ENCODE measurements at regions not wholly inside any gene's neighbourhood (a gene's known extent, or its start where the extent isn't known, plus 50 kb on each side); places are given as distances from the start of the nearest gene placed in this dataset.

GRCh38 chr2:9749546-9750223, 93.6 kb upstream of the TAF1B start:
- H3K36me3 ChIP-seq (replicated peaks in 1 of 2; ENCODE audit: control insufficient read depth in 1 of 2, insufficient read depth in 2 of 2, low read length in 2 of 2) = no peaks in the 10 kb centered on the region
- H3K9ac ChIP-seq (ENCODE audit: insufficient read depth, low read length, poor library complexity, severe bottlenecking) = no peak overlapping the region
- no peak for DNase-seq
- H3K4me2 ChIP-seq (replicated peaks; ENCODE audit: extremely low read depth, low read length, poor library complexity, severe bottlenecking) = no peak overlapping the region
- H3K27ac Mint-ChIP-seq = no peak overlapping the region
- WGBS (ENCODE audit: insufficient coverage) = 85% methylated on average over 9 of the region's 9 CpGs
- H3K4me3 Mint-ChIP-seq = no peak overlapping the region
- intact Hi-C loops (cut with micrococcal nuclease) = loop anchor here in 1 of 2 donors (5.0 kb wide), 3 partner anchors 47 to 117 kb away; partner anchors contain the start of gene YWHAQ
- H3K27me3 Mint-ChIP-seq (ENCODE audit: low read depth in 3 of 3) = peaks cover 6 to 28% (median 10%) of the 10 kb centered on the region in 3 donors
- no peaks in the 10 kb centered on the region for H3K9me3 ChIP-seq (replicated peaks in 1 of 2; ENCODE audit: control insufficient read depth in 1 of 2, insufficient read depth in 1 of 2, low read length in 2 of 2)
- peaks cover 0 to 8% of the 10 kb centered on the region in 2 donors for H3K27me3 ChIP-seq (ENCODE audit: control insufficient read depth in 2 of 2, insufficient read depth in 2 of 2, low read length in 2 of 2)
- no peak overlapping the region for H3K4me3 ChIP-seq (replicated peaks in 1 of 3; ENCODE audit: low read depth in 2 of 3, low read length in 3 of 3)
- no peak overlapping the region for H2AFZ ChIP-seq (ENCODE audit: insufficient read depth, low read depth, low read length, poor library complexity, severe bottlenecking)
- H3K9me3 Mint-ChIP-seq = peaks cover 0 to 3% (median 0%) of the 10 kb centered on the region in 7 donors
- H4K20me1 ChIP-seq (ENCODE audit: insufficient read depth, low read length) = no peaks in the 10 kb centered on the region
- no peak for TF ChIP-seq CTCF (IDR thresholded peaks at IDR 0.05)
- peaks cover 30 to 34% of the 10 kb centered on the region in 2 donors for H3K4me1 ChIP-seq (ENCODE audit: control insufficient read depth in 1 of 2, insufficient read depth in 2 of 2, low read length in 2 of 2)
- peaks cover 34% of the 10 kb centered on the region for H3K4me1 Mint-ChIP-seq
- no peaks in the 10 kb centered on the region for H3K79me2 ChIP-seq (ENCODE audit: insufficient read depth, low read length)
- peaks cover 0 to 4% of the 10 kb centered on the region in 2 donors for H3K36me3 Mint-ChIP-seq
- no peak overlapping the region for H3K27ac ChIP-seq (ENCODE audit: low read depth in 1 of 2, low read length in 2 of 2)

- H3K36me3 ChIP-seq (replicated peaks in 1 of 2; ENCODE audit: control insufficient read depth in 1 of 2, insufficient read depth in 2 of 2, low read length in 2 of 2) = no peaks in the 10 kb centered on the region
- no peak overlapping the region for H3K4me3 Mint-ChIP-seq
- H2AFZ ChIP-seq (ENCODE audit: insufficient read depth, low read depth, low read length, poor library complexity, severe bottlenecking) = no peak overlapping the region
- H3K27ac Mint-ChIP-seq = no peak overlapping the region
- no peak for TF ChIP-seq CTCF (IDR thresholded peaks at IDR 0.05)
- H3K4me1 ChIP-seq (ENCODE audit: control insufficient read depth in 1 of 2, insufficient read depth in 2 of 2, low read length in 2 of 2) = peaks cover 36 to 40% of the 10 kb centered on the region in 2 donors
- no peaks in the 10 kb centered on the region for H3K79me2 ChIP-seq (ENCODE audit: insufficient read depth, low read length)
- H4K20me1 ChIP-seq (ENCODE audit: insufficient read depth, low read length) = no peaks in the 10 kb centered on the region
- peaks cover 0 to 17% of the 10 kb centered on the region in 2 donors for H3K27me3 ChIP-seq (ENCODE audit: control insufficient read depth in 2 of 2, insufficient read depth in 2 of 2, low read length in 2 of 2)
- H3K4me2 ChIP-seq (replicated peaks; ENCODE audit: extremely low read depth, low read length, poor library complexity, severe bottlenecking) = no peak overlapping the region
- H3K9me3 ChIP-seq (replicated peaks in 1 of 2; ENCODE audit: control insufficient read depth in 1 of 2, insufficient read depth in 1 of 2, low read length in 2 of 2) = no peaks in the 10 kb centered on the region
- intact Hi-C loops (cut with micrococcal nuclease) = loop anchor here in 1 of 2 donors (5.0 kb wide), 3 partner anchors 47 to 118 kb away; partner anchors contain the start of gene YWHAQ
- WGBS (ENCODE audit: insufficient coverage) = 86% methylated on average over 5 of the region's 9 CpGs
- peaks cover 13 to 36% (median 18%) of the 10 kb centered on the region in 3 donors for H3K27me3 Mint-ChIP-seq (ENCODE audit: low read depth in 3 of 3)
- H3K9me3 Mint-ChIP-seq = peaks cover 0 to 3% (median 1%) of the 10 kb centered on the region in 7 donors
- no peak for DNase-seq
- peaks cover 42% of the 10 kb centered on the region for H3K4me1 Mint-ChIP-seq
- H3K9ac ChIP-seq (ENCODE audit: insufficient read depth, low read length, poor library complexity, severe bottlenecking) = no peak overlapping the region
- H3K36me3 Mint-ChIP-seq = peaks cover 0 to 8% of the 10 kb centered on the region in 2 donors
- no peak overlapping the region for H3K27ac ChIP-seq (ENCODE audit: low read depth in 1 of 2, low read length in 2 of 2)
- H3K4me3 ChIP-seq (replicated peaks in 1 of 3; ENCODE audit: low read depth in 2 of 3, low read length in 3 of 3) = no peak overlapping the region
Observed at GRCh38 chr2:9750224-9751215, 92.8 kb upstream of the TAF1B start.
